ENCODE measurements at regions not wholly inside any gene's neighbourhood (a gene's known extent, or its start where the extent isn't known, plus 50 kb on each side); places are given as distances from the start of the nearest gene placed in this dataset.

GRCh38 chr3:106249981-106250380, 381.2 kb upstream of the CBLB start:
- TF ChIP-seq CTCF (IDR thresholded peaks at IDR 0.05) = no peak
- TF ChIP-seq EP300 (IDR thresholded peaks at IDR 0.05) = no peak
- TF ChIP-seq POLR2A (IDR thresholded peaks at IDR 0.05; ENCODE audit: low read depth) = no peak

Data from esophagus muscularis mucosa (tissue), 4 donors.